ENCODE measurements at regions not wholly inside any gene's neighbourhood (a gene's known extent, or its start where the extent isn't known, plus 50 kb on each side); places are given as distances from the start of the nearest gene placed in this dataset.

GRCh38 chr2:211161236-211161635 lies 604.8 kb downstream of the CPS1 start:
- intact Hi-C loops (cut with micrococcal nuclease) = no loop called here
- DNase-seq (ENCODE audit: low read depth, low spot score) (no peak), ATAC-seq (no peak)
- POLR2A ChIA-PET = no interaction called here
- Histone ChIP-seq H3K27me3 (ENCODE audit: insufficient read depth, low read length) (no peaks in the 10 kb centered on the region), H3K9me3 (ENCODE audit: control insufficient read depth in 1 of 2, insufficient read depth in 1 of 2, low read depth in 1 of 2, low read length in 2 of 2) (no peaks in the 10 kb centered on the region), H3K9ac (ENCODE audit: low read length) (no peak overlapping the region), H4K20me1 (ENCODE audit: insufficient read depth) (no peaks in the 10 kb centered on the region), H3K27ac (ENCODE audit: low read depth, low read length) (no peak overlapping the region), H3K9me2 (ENCODE audit: insufficient read depth) (no peaks in the 10 kb centered on the region), H2AFZ (ENCODE audit: low read depth, low read length, poor library complexity, severe bottlenecking) (no peak overlapping the region), H3K36me3 (ENCODE audit: control insufficient read depth in 1 of 2, insufficient read depth in 2 of 2, low read length in 2 of 2) (no peaks in the 10 kb centered on the region), H3K79me2 (ENCODE audit: insufficient read depth, low read length) (no peaks in the 10 kb centered on the region), H3K4me1 (ENCODE audit: control insufficient read depth in 1 of 2, insufficient read depth in 2 of 2, low read length in 2 of 2) (no peaks in the 10 kb centered on the region), H3K4me2 (ENCODE audit: low read length) (no peak overlapping the region), H3K4me3 (replicated peaks in 1 of 2; ENCODE audit: low read depth in 1 of 2, low read length in 2 of 2) (no peak overlapping the region)
- BruUV-seq (replicated peaks) = no TSS peak
- RAD21 ChIA-PET (ENCODE audit: low non-redundant PET in 1 of 2, low total read pairs in 2 of 2, uncharacterized antibody in 2 of 2, unreplicated experiment in 2 of 2) = no interaction called here
- no peak for TF ChIP-seq EGR1 (IDR thresholded peaks at IDR 0.05; ENCODE audit: low read depth)
- TF ChIP-seq POLR2A (IDR thresholded peaks at IDR 0.05; ENCODE audit: borderline replicate concordance, extremely low read depth, insufficient read depth, insufficient read length) = no peak
- no peak for TF ChIP-seq RAD21 (IDR thresholded peaks at IDR 0.05; ENCODE audit: low read depth)
- no peak for TF ChIP-seq CTCF (IDR thresholded peaks at IDR 0.05 in 2 of 3, conservative IDR thresholded peaks at IDR 0.05 in 1 of 3; ENCODE audit: borderline replicate concordance in 1 of 3, insufficient read depth in 1 of 3, low read depth in 2 of 3, low read length in 2 of 3)
- no peak for TF ChIP-seq CEBPB (IDR thresholded peaks at IDR 0.05; ENCODE audit: low read depth)
- TF ChIP-seq EZH2 (IDR thresholded peaks at IDR 0.05) = no peak
- no peak for TF ChIP-seq YY1 (IDR thresholded peaks at IDR 0.05; ENCODE audit: extremely low read depth, insufficient replicate concordance, low read depth, low read length)
- TF ChIP-seq ZBTB33 (IDR thresholded peaks at IDR 0.05; ENCODE audit: extremely low read depth, insufficient replicate concordance, low read length) = no peak
- TF ChIP-seq SIN3A (IDR thresholded peaks at IDR 0.05; ENCODE audit: low read depth) = no peak
- TF ChIP-seq, protein P1, sequence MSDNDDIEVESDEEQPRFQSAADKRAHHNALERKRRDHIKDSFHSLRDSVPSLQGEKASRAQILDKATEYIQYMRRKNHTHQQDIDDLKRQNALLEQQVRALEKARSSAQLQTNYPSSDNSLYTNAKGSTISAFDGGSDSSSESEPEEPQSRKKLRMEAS (IDR thresholded peaks at IDR 0.05) = no peak
- TF ChIP-seq, protein P2, sequence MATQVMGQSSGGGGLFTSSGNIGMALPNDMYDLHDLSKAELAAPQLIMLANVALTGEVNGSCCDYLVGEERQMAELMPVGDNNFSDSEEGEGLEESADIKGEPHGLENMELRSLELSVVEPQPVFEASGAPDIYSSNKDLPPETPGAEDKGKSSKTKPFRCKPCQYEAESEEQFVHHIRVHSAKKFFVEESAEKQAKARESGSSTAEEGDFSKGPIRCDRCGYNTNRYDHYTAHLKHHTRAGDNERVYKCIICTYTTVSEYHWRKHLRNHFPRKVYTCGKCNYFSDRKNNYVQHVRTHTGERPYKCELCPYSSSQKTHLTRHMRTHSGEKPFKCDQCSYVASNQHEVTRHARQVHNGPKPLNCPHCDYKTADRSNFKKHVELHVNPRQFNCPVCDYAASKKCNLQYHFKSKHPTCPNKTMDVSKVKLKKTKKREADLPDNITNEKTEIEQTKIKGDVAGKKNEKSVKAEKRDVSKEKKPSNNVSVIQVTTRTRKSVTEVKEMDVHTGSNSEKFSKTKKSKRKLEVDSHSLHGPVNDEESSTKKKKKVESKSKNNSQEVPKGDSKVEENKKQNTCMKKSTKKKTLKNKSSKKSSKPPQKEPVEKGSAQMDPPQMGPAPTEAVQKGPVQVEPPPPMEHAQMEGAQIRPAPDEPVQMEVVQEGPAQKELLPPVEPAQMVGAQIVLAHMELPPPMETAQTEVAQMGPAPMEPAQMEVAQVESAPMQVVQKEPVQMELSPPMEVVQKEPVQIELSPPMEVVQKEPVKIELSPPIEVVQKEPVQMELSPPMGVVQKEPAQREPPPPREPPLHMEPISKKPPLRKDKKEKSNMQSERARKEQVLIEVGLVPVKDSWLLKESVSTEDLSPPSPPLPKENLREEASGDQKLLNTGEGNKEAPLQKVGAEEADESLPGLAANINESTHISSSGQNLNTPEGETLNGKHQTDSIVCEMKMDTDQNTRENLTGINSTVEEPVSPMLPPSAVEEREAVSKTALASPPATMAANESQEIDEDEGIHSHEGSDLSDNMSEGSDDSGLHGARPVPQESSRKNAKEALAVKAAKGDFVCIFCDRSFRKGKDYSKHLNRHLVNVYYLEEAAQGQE (IDR thresholded peaks at IDR 0.05; ENCODE audit: low read depth) = no peak
- no peak for TF ChIP-seq SP1 (IDR thresholded peaks at IDR 0.05; ENCODE audit: low read depth)
- TF ChIP-seq, protein P3, sequence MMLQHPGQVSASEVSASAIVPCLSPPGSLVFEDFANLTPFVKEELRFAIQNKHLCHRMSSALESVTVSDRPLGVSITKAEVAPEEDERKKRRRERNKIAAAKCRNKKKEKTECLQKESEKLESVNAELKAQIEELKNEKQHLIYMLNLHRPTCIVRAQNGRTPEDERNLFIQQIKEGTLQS (IDR thresholded peaks at IDR 0.05) = no peak
- TF ChIP-seq CBX3 (IDR thresholded peaks at IDR 0.05; ENCODE audit: low read depth) = no peak
- CTCF ChIA-PET = no interaction called here

Measured in HCT116 (cell line).